ENCODE measurements at regions not wholly inside any gene's neighbourhood (a gene's known extent, or its start where the extent isn't known, plus 50 kb on each side); places are given as distances from the start of the nearest gene placed in this dataset.

GRCh38 chr16:26985100-26986065 is 81.3 kb upstream of the C16orf82 start (continued):
- TF ChIP-seq KDM1A (IDR thresholded peaks at IDR 0.05; ENCODE audit: borderline replicate concordance): no peak

DNA sequence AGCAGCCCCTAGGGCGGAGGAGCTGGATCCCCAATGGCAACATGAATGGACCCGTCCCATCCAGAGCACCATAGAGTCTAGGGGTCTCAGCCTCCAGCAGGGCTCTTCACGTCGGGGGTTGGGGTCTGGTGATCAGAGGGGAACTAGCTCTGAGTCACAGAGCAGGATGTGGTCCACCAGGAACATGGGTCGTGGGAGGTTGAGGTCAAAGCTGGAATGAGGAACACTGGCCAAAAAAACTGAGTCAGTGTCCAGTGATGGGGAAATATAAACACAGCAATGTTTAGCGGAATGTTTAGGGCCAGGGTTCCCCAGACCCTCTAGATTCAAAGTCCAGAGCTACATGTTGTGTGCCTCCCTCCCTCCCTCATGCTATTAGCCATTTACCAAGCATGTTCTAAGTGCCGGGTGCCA is 79.1 kb upstream of the C16orf82 start:
- CTCF ChIA-PET: no interaction called here
- FAIRE-seq: no peak
- RAD21 ChIA-PET (ENCODE audit: unreplicated experiment): no interaction called here

More for the DNA sequence above, 79.1 kb upstream of the C16orf82 start:
- BruUV-seq (replicated peaks): no TSS peak
- no peak for TF ChIP-seq SPI1 (IDR thresholded peaks at IDR 0.05; ENCODE audit: borderline replicate concordance, insufficient read depth, low read depth, low read length)
- no peak for TF ChIP-seq CREM (IDR thresholded peaks at IDR 0.05; ENCODE audit: low read depth)
- TF ChIP-seq KDM1A (IDR thresholded peaks at IDR 0.05; ENCODE audit: borderline replicate concordance): no peak
- TF ChIP-seq BCL11A (IDR thresholded peaks at IDR 0.05; ENCODE audit: low read depth, low read length): no peak
- TF ChIP-seq MYC (IDR thresholded peaks at IDR 0.05; ENCODE audit: insufficient read depth, insufficient read length, insufficient replicate concordance, low read length, severe bottlenecking): no peak
- TF ChIP-seq TAF1 (IDR thresholded peaks at IDR 0.05; ENCODE audit: borderline replicate concordance, low read depth, low read length): no peak
- TF ChIP-seq EP300 (IDR thresholded peaks at IDR 0.05; ENCODE audit: borderline replicate concordance in 1 of 2, control insufficient read depth in 1 of 2, low read depth in 2 of 2, low read length in 2 of 2): no peak
- no peak for TF ChIP-seq JUNB (IDR thresholded peaks at IDR 0.05)
- no peak for TF ChIP-seq RELB (IDR thresholded peaks at IDR 0.05; ENCODE audit: low read depth)
- TF ChIP-seq RCOR1 (conservative IDR thresholded peaks at IDR 0.05; ENCODE audit: low read depth, low read length): no peak
- TF ChIP-seq, protein P1, sequence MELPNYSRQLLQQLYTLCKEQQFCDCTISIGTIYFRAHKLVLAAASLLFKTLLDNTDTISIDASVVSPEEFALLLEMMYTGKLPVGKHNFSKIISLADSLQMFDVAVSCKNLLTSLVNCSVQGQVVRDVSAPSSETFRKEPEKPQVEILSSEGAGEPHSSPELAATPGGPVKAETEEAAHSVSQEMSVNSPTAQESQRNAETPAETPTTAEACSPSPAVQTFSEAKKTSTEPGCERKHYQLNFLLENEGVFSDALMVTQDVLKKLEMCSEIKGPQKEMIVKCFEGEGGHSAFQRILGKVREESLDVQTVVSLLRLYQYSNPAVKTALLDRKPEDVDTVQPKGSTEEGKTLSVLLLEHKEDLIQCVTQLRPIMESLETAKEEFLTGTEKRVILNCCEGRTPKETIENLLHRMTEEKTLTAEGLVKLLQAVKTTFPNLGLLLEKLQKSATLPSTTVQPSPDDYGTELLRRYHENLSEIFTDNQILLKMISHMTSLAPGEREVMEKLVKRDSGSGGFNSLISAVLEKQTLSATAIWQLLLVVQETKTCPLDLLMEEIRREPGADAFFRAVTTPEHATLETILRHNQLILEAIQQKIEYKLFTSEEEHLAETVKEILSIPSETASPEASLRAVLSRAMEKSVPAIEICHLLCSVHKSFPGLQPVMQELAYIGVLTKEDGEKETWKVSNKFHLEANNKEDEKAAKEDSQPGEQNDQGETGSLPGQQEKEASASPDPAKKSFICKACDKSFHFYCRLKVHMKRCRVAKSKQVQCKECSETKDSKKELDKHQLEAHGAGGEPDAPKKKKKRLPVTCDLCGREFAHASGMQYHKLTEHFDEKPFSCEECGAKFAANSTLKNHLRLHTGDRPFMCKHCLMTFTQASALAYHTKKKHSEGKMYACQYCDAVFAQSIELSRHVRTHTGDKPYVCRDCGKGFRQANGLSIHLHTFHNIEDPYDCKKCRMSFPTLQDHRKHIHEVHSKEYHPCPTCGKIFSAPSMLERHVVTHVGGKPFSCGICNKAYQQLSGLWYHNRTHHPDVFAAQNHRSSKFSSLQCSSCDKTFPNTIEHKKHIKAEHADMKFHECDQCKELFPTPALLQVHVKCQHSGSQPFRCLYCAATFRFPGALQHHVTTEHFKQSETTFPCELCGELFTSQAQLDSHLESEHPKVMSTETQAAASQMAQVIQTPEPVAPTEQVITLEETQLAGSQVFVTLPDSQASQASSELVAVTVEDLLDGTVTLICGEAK (IDR thresholded peaks at IDR 0.05; ENCODE audit: borderline replicate concordance): no peak
- no peak for TF ChIP-seq EED (IDR thresholded peaks at IDR 0.05; ENCODE audit: low read depth)
- TF ChIP-seq BCL3 (IDR thresholded peaks at IDR 0.05; ENCODE audit: borderline replicate concordance, insufficient read depth, low read depth, low read length, poor library complexity, severe bottlenecking): no peak
- TF ChIP-seq HCFC1 (IDR thresholded peaks at IDR 0.05; ENCODE audit: low read length): no peak
- Histone ChIP-seq H3K4me1 (ENCODE audit: control insufficient read depth, insufficient read depth, low read length) (no peaks in the 10 kb centered on the region), H3K27me3 (replicated peaks in 1 of 2; ENCODE audit: control insufficient read depth in 2 of 2, insufficient read depth in 2 of 2, low read length in 1 of 2) (no peaks in the 10 kb centered on the region; a peak in 2 of 4 replicates), H3K9ac (ENCODE audit: control insufficient read depth, insufficient read depth, low read length) (no peak overlapping the region), H3K79me2 (ENCODE audit: control insufficient read depth, insufficient read depth, low read length) (no peaks in the 10 kb centered on the region), H3K4me3 (no peak overlapping the region), H3K27ac (ENCODE audit: control insufficient read depth, insufficient read depth) (no peak overlapping the region), H4K20me1 (ENCODE audit: control insufficient read depth, insufficient read depth) (no peaks in the 10 kb centered on the region), H3K36me3 (ENCODE audit: control insufficient read depth in 2 of 2, insufficient read depth in 2 of 2, low read length in 1 of 2) (no peaks in the 10 kb centered on the region), H3K4me2 (ENCODE audit: control insufficient read depth, insufficient read depth) (no peak overlapping the region), H3K9me3 (replicated peaks; ENCODE audit: control insufficient read depth, insufficient read depth, low read length) (no peaks in the 10 kb centered on the region), H2AFZ (ENCODE audit: control insufficient read depth, low read depth, low read length) (no peak overlapping the region)
- ATAC-seq: no peak
- 3% methylated on average over 7 of the region's 7 CpGs for WGBS (ENCODE audit: insufficient coverage, insufficient replicate concordance, low lambda C conversion rate, missing lambda C conversion rate)
- in situ Hi-C loops (cut with MboI) (no loop called here), intact Hi-C loops (cut with micrococcal nuclease; ENCODE audit: unreplicated experiment) (no loop called here)
- ChIA-PET SMC1A (ENCODE audit: uncharacterized antibody, unreplicated experiment) (no interaction called here), POLR2A (no interaction called here)
- no peak for DNase-seq (ENCODE audit: low read depth, low spot score)

Measured in GM12878 (cell line).